ENCODE measurements at regions not wholly inside any gene's neighbourhood (a gene's known extent, or its start where the extent isn't known, plus 50 kb on each side); places are given as distances from the start of the nearest gene placed in this dataset.

DNA sequence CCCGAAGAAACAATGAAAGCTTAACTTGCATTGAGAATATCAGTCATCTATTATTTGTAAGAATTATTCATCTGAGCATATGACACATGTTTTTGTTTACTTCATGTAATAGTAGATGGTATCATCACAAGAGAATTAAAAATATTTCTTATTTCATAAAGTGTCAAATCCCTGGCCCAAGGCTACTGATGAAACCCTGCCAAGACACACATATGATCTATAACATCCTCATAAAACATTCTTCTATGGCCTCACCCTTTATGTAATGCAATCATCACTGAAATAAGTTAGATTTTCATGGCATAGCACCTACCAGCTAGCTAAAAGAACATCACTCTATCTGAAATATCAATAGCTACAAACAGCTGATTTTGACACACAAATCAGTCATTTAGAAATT is 385.6 kb upstream of the PHF14 start:
- TF ChIP-seq, protein P1, sequence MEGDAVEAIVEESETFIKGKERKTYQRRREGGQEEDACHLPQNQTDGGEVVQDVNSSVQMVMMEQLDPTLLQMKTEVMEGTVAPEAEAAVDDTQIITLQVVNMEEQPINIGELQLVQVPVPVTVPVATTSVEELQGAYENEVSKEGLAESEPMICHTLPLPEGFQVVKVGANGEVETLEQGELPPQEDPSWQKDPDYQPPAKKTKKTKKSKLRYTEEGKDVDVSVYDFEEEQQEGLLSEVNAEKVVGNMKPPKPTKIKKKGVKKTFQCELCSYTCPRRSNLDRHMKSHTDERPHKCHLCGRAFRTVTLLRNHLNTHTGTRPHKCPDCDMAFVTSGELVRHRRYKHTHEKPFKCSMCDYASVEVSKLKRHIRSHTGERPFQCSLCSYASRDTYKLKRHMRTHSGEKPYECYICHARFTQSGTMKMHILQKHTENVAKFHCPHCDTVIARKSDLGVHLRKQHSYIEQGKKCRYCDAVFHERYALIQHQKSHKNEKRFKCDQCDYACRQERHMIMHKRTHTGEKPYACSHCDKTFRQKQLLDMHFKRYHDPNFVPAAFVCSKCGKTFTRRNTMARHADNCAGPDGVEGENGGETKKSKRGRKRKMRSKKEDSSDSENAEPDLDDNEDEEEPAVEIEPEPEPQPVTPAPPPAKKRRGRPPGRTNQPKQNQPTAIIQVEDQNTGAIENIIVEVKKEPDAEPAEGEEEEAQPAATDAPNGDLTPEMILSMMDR (conservative IDR thresholded peaks at IDR 0.05), result no peak
- no peak overlapping the region for H3K27ac ChIP-seq

DNA sequence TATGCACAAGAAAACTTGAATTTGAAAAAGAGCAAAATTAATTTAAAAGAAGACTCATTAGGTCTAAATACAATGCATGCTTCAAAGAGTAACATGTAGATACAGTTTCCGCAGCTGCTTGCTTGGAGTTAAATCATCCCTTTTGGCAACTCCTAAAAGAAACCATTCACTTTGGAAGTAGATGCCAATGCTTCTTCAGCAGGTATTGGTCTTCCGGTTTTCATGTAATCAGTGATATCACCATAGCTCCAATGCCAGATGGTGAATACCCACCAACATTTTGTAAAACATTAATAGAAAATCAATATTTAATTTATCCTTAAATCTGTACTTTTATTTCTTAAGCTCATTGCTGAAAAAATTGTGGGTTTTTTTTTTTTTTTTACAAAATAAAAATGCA is 381.1 kb upstream of the PHF14 start:
- H3K27ac ChIP-seq, result no peak overlapping the region
- TF ChIP-seq, protein P1 (conservative IDR thresholded peaks at IDR 0.05), result no peak

DNA sequence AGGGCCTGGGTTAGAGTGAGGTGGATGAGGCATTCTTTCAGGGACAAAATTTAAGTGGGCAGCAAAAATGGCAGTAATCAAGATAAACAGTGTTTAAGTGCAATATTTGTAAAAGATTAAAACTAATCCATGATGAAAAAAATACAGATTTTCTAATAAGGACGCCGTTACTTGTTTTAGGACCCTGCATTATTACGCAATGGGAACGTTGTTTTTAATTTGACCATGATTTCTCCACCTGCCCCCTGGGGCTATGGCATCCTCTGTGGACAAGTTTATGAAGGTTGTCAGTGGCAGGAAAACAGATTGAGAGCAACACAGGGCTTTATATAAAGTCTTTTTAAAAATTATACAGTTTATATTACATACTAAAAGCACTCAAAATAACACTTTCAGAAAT is 380.6 kb upstream of the PHF14 start:
- TF ChIP-seq, protein P1 (conservative IDR thresholded peaks at IDR 0.05), result no peak
- no peak overlapping the region for H3K27ac ChIP-seq

DNA sequence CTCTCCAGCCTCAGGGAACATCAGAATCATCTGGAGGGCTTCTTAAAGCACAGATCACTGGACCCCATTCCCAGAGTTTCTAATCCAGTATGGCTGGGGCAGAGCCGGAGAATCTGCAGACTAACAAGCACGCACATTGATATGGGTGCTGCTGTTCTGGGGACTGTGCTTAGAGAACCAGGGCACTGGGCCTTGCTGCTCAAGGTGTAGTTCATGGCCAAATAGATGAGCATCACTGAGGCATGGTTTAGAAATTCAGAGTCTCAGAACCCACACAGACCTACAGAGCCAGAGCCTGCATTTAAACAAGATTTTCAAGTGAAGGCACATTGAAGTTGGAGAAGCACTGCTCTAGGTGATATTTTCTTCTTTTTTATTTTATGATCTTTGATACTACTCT is 376.8 kb upstream of the PHF14 start:
- H3K27ac ChIP-seq, result no peak overlapping the region
- TF ChIP-seq, protein P1 (conservative IDR thresholded peaks at IDR 0.05), result no peak

- TF ChIP-seq, protein P1 (conservative IDR thresholded peaks at IDR 0.05), result no peak
- no peak overlapping the region for H3K27ac ChIP-seq
Observed at GRCh38 chr7:10604128-10604527, 369.5 kb upstream of the PHF14 start.

DNA sequence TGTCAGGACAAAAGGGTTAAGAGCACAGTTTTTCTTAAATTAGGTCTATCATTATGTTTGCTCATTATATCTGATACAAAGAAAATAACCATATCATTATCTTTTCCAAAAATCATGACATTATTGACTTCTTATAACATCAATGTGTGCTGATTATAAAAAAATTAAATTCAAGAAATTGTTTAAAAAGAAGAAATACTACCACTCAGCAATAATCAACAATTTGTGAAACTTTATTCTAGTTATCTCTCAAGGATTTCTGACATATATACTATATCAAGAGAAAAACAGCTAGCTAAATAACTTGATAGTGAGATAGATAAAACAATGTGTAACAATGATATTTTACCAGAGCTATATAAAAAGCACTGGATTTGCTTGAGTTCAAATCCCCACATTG is 360.7 kb upstream of the PHF14 start:
- H3K27ac ChIP-seq, result no peak overlapping the region
- TF ChIP-seq, protein P1 (conservative IDR thresholded peaks at IDR 0.05), result no peak

- H3K27ac ChIP-seq, result no peak overlapping the region
- TF ChIP-seq, protein P1 (conservative IDR thresholded peaks at IDR 0.05), result no peak
Observed at GRCh38 chr7:10618953-10619352, 354.7 kb upstream of the PHF14 start.

DNA sequence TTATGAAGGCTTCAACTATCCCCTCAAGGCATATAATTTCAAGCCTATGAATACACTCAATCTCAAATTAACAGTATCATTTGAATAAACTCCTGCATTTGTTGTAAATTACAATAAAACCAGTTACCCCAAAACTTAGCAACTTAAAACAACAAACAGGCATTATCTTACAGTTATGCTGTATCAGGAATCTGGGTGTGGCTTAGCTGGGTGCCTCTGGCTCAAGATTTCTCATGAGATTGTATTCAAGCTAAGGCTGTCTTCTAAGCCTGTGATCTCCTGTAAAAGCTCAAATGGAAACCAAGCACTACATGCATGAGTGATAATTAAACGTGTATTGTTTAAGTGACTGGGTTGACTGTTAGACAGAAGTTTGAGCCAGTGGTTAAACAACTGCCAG is 341.0 kb upstream of the PHF14 start:
- no peak overlapping the region for H3K27ac ChIP-seq
- TF ChIP-seq, protein P1 (conservative IDR thresholded peaks at IDR 0.05), result no peak
